ENCODE measurements at regions not wholly inside any gene's neighbourhood (a gene's known extent, or its start where the extent isn't known, plus 50 kb on each side); places are given as distances from the start of the nearest gene placed in this dataset.

GRCh38 chr14:28157289-28157869 lies 609.2 kb upstream of the FOXG1 start:
- TF ChIP-seq CTCF (IDR thresholded peaks at IDR 0.05; ENCODE audit: insufficient read depth, low read length, poor library complexity, severe bottlenecking): no peak
- TF ChIP-seq EZH2phosphoT487 (conservative IDR thresholded peaks at IDR 0.05; ENCODE audit: low read length): no peak

Measured in SU-DHL-6 (cell line).